GM21381 (cell line): ENCODE measurements at regions not wholly inside any gene's neighbourhood (a gene's known extent, or its start where the extent isn't known, plus 50 kb on each side); places are given as distances from the start of the nearest gene placed in this dataset.
A peak's percentile ranks its signal among the peaks of the same experiment; 100 is the strongest.

Source experiments
- ATAC-seq: cut with Tn5 transposase; IDR thresholded peaks from one replicate; pipeline ENCODE4 v1.9.1; 2021; ENCODE audit warnings: mild to moderate bottlenecking, moderate library complexity; ENCODE audit not compliant: unreplicated experiment

DNA sequence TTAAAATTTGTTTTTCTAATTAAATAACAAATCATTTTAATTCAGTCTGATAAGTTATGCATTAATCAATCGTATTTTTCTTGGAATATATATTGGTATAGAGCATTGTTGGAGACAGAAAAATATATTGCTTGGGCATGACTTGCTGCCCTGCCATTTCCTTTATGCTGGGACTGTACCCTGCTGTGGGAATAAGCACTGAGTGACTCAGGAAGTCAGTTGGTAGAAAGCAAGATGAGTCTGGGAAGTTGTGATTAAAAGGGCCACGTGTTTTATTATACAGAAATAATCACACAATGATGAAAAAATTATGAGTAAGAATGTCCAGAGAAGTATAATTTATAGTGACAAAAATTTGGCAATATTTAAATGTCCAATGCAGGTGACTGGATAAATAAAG lies 139.5 kb downstream of the KIF18A start:
- ATAC-seq, result no peak

DNA sequence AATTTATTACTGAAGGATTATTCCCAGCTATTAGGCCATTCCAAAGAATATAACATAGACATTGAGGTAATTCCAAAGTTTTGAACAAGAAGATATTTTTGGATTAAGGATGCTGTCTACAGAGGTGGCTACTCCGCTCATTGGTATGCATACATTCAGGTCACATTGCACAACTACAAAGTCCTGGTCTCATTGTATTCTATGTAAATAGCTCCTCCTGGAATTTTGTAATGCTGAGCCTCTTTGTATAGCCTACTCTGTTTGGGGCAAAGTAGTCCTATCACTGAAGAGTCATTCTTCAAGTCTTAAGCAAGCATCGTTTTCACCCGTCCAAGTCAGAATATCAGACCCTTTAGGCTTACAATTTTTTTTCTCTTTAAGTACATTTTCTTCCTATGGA lies 142.4 kb downstream of the KIF18A start:
- ATAC-seq, result no peak

DNA sequence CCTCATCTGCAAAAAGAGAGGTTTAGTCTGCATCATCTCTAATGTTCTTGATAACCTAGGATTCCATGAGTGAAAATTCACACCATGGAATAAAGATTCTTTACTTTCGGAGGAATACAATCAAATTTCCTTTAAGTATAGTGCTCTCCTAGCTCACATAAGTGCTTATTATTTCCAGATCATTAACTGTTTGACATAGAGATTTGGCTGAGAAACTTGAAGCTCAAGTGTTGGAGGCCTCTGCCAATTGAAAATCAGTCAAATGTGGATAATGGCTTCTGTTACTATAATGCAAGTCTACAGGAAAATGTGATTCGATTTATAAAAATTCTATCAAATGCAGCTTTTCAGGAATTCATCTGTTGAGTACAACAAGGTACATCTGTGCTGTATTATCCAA lies 144.6 kb downstream of the KIF18A start:
- no peak for ATAC-seq

GRCh38 chr11:27949951-27950738 lies 157.8 kb downstream of the KIF18A start:
- ATAC-seq, result no peak

GRCh38 chr11:27945348-27945747 lies 162.6 kb downstream of the KIF18A start:
- no peak for ATAC-seq

- no peak for ATAC-seq
Measured at GRCh38 chr11:27938011-27938410, 169.9 kb downstream of the KIF18A start.

DNA sequence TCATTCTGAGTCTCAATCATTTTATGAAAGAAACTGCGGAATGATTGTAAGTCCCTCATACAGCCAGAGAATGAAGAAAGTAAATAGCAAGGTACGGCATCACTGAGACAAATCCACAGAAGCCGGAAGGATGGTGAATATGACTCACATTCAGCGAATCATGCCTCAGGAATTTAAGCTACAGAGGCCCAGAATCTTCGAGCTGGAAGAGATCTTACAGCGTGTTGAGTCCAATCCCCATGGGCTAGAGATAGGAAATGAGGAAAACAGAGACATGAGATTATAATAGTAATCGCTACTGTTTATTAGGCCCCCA lies 173.2 kb downstream of the KIF18A start:
- ATAC-seq, result no peak

DNA sequence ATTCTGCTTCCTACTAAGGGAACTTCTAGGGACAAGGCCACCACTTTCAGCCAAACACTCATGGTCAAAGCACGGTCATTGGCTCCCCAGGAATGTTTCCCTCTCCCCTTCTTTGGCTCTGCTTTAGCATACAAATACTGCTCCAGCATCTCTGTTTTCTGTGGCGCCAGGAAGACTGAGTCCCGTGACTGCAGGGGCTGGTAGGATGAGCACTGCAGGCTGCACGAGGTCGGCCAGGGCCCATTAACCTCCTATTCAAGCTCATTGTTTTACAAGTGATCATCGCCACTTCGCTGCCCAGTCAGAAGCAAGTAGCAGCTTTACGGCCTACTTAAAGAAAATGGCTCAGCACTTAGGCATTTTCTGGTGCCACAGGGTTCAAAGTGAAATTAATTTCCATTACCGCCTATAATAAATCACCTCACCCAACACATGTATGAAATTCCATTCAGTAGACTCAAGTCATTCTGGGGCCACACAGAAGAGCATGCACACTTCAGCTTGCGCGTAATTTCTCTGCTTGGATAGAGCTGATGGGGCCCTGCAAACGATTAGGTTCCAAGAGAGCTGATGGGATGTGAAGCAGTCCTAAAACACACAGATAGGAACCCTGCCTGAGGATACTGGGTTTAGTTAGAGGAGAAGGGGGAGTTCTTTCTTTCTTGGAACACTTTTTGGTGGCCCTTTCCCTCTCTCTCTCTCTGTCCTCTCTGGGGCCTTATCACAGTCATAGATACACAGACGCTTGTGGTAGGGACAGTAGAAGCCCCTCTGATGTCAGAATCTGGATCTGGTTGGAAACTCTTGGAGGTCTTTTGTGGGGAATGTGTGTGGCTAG lies 173.7 kb downstream of the KIF18A start:
- ATAC-seq, result no peak

- no peak for ATAC-seq
Measured at GRCh38 chr11:27931770-27932169, 176.2 kb downstream of the KIF18A start.

GRCh38 chr11:27930946-27931345 lies 177.0 kb downstream of the KIF18A start:
- no peak for ATAC-seq

- ATAC-seq, result no peak
Measured at GRCh38 chr11:27928809-27929208, 179.1 kb downstream of the KIF18A start.

GRCh38 chr11:27926981-27927481 lies 180.9 kb downstream of the KIF18A start:
- no peak for ATAC-seq

DNA sequence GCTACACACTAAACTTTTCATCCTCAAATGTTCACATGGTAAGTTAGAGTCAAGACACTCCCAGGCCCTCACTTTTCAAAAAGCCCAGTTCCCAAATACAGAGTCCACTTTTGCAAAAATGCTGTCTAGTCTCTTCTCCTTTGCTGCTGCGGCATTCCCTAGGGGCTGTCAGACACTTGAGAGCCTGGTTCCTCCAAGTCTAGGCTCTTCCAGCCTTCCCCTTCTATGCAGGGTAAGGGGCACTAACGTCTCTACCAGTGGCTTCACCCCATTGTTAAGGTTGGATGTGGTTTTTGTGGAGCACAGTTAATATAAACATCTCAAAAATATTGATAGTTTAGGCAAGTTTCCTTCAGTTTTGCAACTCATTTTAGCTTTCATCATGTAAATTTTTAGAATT lies 181.5 kb downstream of the KIF18A start:
- no peak for ATAC-seq

GRCh38 chr11:27921472-27921871 lies 186.5 kb downstream of the KIF18A start:
- no peak for ATAC-seq

- peak; percentile 90 for ATAC-seq
Measured at GRCh38 chr11:27916541-27917100, 191.3 kb downstream of the KIF18A start.

GRCh38 chr11:27914080-27914479 lies 193.9 kb downstream of the KIF18A start:
- no peak for ATAC-seq

- ATAC-seq, result no peak
Measured at GRCh38 chr11:27913650-27914049, 194.3 kb downstream of the KIF18A start.

DNA sequence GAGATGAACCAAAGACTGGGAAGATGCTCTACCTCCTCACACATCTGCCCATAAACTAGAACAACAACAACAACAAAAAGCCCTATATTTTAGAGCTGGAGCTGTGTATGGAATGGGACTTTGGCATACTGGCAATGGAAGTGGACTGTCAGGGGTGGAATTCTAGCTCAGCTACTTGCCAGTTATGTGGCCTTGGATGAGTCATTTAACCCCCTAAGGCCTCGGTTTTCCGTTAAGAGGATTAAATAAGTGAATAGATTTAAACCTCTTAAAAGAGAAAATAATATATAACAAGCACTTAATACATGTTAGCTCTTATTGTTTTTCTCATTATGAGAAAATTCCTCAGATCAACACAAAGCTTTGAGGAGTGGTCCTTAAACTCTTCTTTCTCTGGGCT lies 195.0 kb downstream of the KIF18A start:
- no peak for ATAC-seq

DNA sequence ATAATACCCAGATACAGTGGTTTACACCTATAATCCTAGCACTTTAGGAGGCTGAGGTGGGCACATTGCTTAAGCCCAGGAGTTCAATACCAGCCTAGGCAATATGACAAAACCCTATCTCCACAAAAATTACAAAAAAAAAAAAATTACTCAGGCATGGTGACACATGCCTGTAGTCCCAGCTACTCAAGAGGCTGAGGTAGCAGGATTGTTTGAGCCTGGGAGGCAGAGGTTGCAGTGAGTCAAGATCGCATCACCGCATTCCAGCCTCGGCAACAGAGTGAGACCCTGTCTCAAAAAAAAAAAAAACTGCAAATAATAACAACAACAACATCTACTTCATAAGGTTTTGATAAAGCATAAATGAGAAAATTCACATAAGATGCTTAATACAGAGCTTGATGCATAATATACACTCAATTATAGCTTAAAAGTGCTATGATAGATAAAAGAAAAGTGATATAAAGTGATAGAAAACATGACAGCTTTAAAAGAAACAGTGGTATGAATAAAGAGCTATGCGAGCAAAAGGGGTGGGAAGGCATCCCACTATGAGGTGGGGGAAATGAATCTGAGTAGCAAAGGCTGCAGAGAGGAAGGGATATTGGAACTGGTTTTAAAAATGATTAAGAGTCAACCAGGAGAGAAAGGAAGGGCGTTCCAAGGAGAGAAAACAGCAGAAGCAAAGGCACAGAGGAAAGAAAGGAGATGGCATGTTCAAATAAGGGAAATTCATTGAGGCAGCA lies 197.6 kb downstream of the KIF18A start:
- no peak for ATAC-seq

DNA sequence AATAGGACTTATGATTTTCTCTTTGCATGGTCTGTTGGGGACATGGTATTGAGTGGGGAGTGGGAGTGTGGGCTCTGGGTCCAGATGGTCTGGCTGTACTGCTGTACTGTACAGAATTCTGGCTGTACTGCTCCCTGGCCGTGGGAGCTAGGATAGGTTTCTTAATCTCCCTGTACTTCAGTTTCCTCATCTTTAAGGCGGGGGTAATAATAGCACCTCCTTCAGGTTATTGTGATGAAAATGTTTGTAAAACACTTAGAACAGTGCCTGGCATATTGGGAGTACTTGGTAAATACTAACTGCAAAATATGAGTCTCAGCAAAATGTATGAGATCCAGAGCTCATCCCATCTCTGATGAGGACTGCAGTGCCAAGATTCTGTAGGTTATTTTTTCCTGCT lies 198.6 kb downstream of the KIF18A start:
- no peak for ATAC-seq

DNA sequence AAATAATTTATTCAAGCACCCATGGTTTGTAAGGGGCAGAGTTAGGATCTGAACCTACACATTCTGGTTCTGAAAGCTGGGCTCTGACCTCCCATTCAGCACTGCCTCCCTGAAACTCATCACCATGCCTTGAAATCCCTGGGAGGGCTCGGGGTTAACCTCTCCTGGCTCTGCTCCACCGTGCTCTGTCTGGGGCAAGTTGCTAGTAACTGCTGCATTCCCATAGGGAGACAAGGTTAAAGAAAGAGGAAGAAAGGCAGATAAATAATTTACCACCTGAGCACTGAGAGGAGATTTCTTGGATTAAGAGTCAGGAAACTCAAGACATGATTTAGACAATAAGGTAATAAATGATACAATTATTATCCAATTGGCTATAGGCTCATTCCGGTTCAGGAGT lies 199.3 kb downstream of the KIF18A start:
- ATAC-seq, result no peak
